GDM1 (cell line): ENCODE measurements at regions not wholly inside any gene's neighbourhood (a gene's known extent, or its start where the extent isn't known, plus 50 kb on each side); places are given as distances from the start of the nearest gene placed in this dataset.

ENCODE experiments used
- DNase-seq: peaks from one replicate; lab custom pipeline; 2025; lab: John Stamatoyannopoulos, UW

- no peak for DNase-seq
These were observed 353.6 kb downstream of the LRFN5 start for GRCh38 chr14:41960281-41960680.

GRCh38 chr14:41957459-41957858, 350.8 kb downstream of the LRFN5 start:
- no peak for DNase-seq
